ENCODE measurements at regions not wholly inside any gene's neighbourhood (a gene's known extent, or its start where the extent isn't known, plus 50 kb on each side); places are given as distances from the start of the nearest gene placed in this dataset.

- Histone ChIP-seq H3K4me1 (ENCODE audit: insufficient read depth) (no peaks in the 10 kb centered on the region), H3K4me3 (no peak overlapping the region), H3K27ac (no peak overlapping the region), H3K27me3 (no peaks in the 10 kb centered on the region), H3K36me3 (no peaks in the 10 kb centered on the region), H3K9me3 (no peaks in the 10 kb centered on the region)
- TF ChIP-seq EP300 (IDR thresholded peaks at IDR 0.05) (no peak), POLR2A (IDR thresholded peaks at IDR 0.05) (no peak), CTCF (IDR thresholded peaks at IDR 0.05) (no peak)
- 87 to 92% (median 91%) methylated on average over 22 of the region's 22 CpGs for WGBS, 3 donors
- intact Hi-C loops (cut with DNase I), result no loop called here
- DNase-seq, result no peak
Measured at GRCh38 chr2:129767346-129768035, 212.0 kb upstream of the RAB6C start.

- H3K27me3 ChIP-seq, result no peaks in the 10 kb centered on the region
- no peaks in the 10 kb centered on the region for H3K36me3 ChIP-seq
- no peak overlapping the region for H3K27ac ChIP-seq
- no peak overlapping the region for H3K4me3 ChIP-seq
- TF ChIP-seq POLR2A (IDR thresholded peaks at IDR 0.05) (no peak), EP300 (IDR thresholded peaks at IDR 0.05) (no peak), CTCF (IDR thresholded peaks at IDR 0.05) (no peak)
- no peaks in the 10 kb centered on the region for H3K4me1 ChIP-seq (ENCODE audit: insufficient read depth)
- H3K9me3 ChIP-seq, result no peaks in the 10 kb centered on the region
- DNase-seq, result no peak
- 65 to 72% (median 67%) methylated on average over 6 of the region's 6 CpGs for WGBS, 3 donors
- intact Hi-C loops (cut with DNase I), result no loop called here
Measured at GRCh38 chr2:129768036-129768386, 211.5 kb upstream of the RAB6C start.

GRCh38 chr2:129768485-129769184 lies 210.8 kb upstream of the RAB6C start:
- no peak overlapping the region for H3K4me3 ChIP-seq
- no peaks in the 10 kb centered on the region for H3K27me3 ChIP-seq
- WGBS, 3 donors, result 69 to 71% (median 70%) methylated on average over 11 of the region's 11 CpGs
- TF ChIP-seq EP300 (IDR thresholded peaks at IDR 0.05) (no peak), POLR2A (IDR thresholded peaks at IDR 0.05) (no peak), CTCF (IDR thresholded peaks at IDR 0.05) (no peak)
- no peak for DNase-seq
- no peaks in the 10 kb centered on the region for H3K4me1 ChIP-seq (ENCODE audit: insufficient read depth)
- H3K36me3 ChIP-seq, result no peaks in the 10 kb centered on the region
- intact Hi-C loops (cut with DNase I), result no loop called here
- no peak overlapping the region for H3K27ac ChIP-seq
- no peaks in the 10 kb centered on the region for H3K9me3 ChIP-seq

- Histone ChIP-seq H3K27me3 (no peaks in the 10 kb centered on the region), H3K4me3 (no peak overlapping the region), H3K36me3 (no peaks in the 10 kb centered on the region), H3K4me1 (ENCODE audit: insufficient read depth) (no peaks in the 10 kb centered on the region), H3K9me3 (no peaks in the 10 kb centered on the region), H3K27ac (no peak overlapping the region)
- no peak for TF ChIP-seq EP300 (IDR thresholded peaks at IDR 0.05)
- TF ChIP-seq CTCF (IDR thresholded peaks at IDR 0.05), result no peak
- no peak for TF ChIP-seq POLR2A (IDR thresholded peaks at IDR 0.05)
- intact Hi-C loops (cut with DNase I), result no loop called here
- DNase-seq, result no peak
- 72 to 77% (median 77%) methylated on average over 11 of the region's 11 CpGs for WGBS, 3 donors
Measured at GRCh38 chr2:129769185-129769991, 210.1 kb upstream of the RAB6C start.

All from ovary (tissue), 7 donors.